Neural crest cell (in vitro differentiated cells): ENCODE measurements at regions not wholly inside any gene's neighbourhood (a gene's known extent, or its start where the extent isn't known, plus 50 kb on each side); places are given as distances from the start of the nearest gene placed in this dataset.

Experiments
- DNase-seq: peaks from one replicate; pipeline ENCODE4 v3.0.0; 2021; ENCODE audit warnings: low read depth, mixed read lengths, low spot score
- H3K27ac Mint-ChIP-seq: one replicate; pipeline ENCODE4 v1.8.0; 2021; ENCODE audit warnings: mild to moderate bottlenecking, mixed read lengths; ENCODE audit not compliant: unreplicated experiment
- H3K27me3 Mint-ChIP-seq: 2 replicates; pipeline ENCODE4 v1.8.0; 2021; ENCODE audit warnings: low read depth, mild to moderate bottlenecking, mixed read lengths
- H3K36me3 Mint-ChIP-seq: 2 replicates; pipeline ENCODE4 v1.8.0; 2021; ENCODE audit warnings: low read depth, mild to moderate bottlenecking, mixed read lengths
- H3K4me1 Mint-ChIP-seq: 2 replicates; pipeline ENCODE4 v1.8.0; 2021; ENCODE audit warnings: mixed read lengths
- H3K4me3 Mint-ChIP-seq: one replicate; pipeline ENCODE4 v1.8.0; 2021; ENCODE audit warnings: mild to moderate bottlenecking, mixed read lengths
- H3K9me3 Mint-ChIP-seq: 2 replicates; pipeline ENCODE4 v1.8.0; 2021; ENCODE audit warnings: mixed read lengths
- CTCF ChIP-seq: fragments of 200-600 bp; sonication (generic); conservative IDR thresholded peaks from 2 replicates; pipeline ENCODE4 v1.5.0; 2021; ENCODE audit warnings: antibody characterized with exemption, mild to moderate bottlenecking

- no peak overlapping the region for H3K27ac Mint-ChIP-seq
- TF ChIP-seq CTCF: no peak
- peaks cover 7% of the 10 kb centered on the region for H3K36me3 Mint-ChIP-seq
- DNase-seq: no peak
- no peaks in the 10 kb centered on the region for H3K4me1 Mint-ChIP-seq
- H3K27me3 Mint-ChIP-seq: peaks cover 3% of the 10 kb centered on the region
- H3K4me3 Mint-ChIP-seq: no peak overlapping the region
- H3K9me3 Mint-ChIP-seq: peaks cover 23% of the 10 kb centered on the region
Measured at GRCh38 chr14:98758440-98758839, 513.6 kb downstream of the BCL11B start.

- DNase-seq: no peak
- H3K9me3 Mint-ChIP-seq: peaks cover 15% of the 10 kb centered on the region
- H3K4me1 Mint-ChIP-seq: no peaks in the 10 kb centered on the region
- no peak overlapping the region for H3K4me3 Mint-ChIP-seq
- H3K27me3 Mint-ChIP-seq: peaks cover 3% of the 10 kb centered on the region
- H3K27ac Mint-ChIP-seq: no peak overlapping the region
- peaks cover 3% of the 10 kb centered on the region for H3K36me3 Mint-ChIP-seq
- TF ChIP-seq CTCF: no peak
Measured at GRCh38 chr14:98761993-98762392, 510.0 kb downstream of the BCL11B start.

GRCh38 chr14:98766818-98767217 is 505.2 kb downstream of the BCL11B start:
- peaks cover 7% of the 10 kb centered on the region for H3K9me3 Mint-ChIP-seq
- no peak overlapping the region for H3K4me3 Mint-ChIP-seq
- H3K36me3 Mint-ChIP-seq: peaks cover 3% of the 10 kb centered on the region
- TF ChIP-seq CTCF: no peak
- H3K4me1 Mint-ChIP-seq: no peaks in the 10 kb centered on the region
- no peak overlapping the region for H3K27ac Mint-ChIP-seq
- H3K27me3 Mint-ChIP-seq: peaks cover 3% of the 10 kb centered on the region
- no peak for DNase-seq

- Mint-ChIP-seq H3K36me3 (no peaks in the 10 kb centered on the region), H3K9me3 (peaks cover 3% of the 10 kb centered on the region), H3K27me3 (peaks cover 12% of the 10 kb centered on the region), H3K4me1 (no peaks in the 10 kb centered on the region), H3K27ac (no peak overlapping the region), H3K4me3 (no peak overlapping the region)
- DNase-seq: no peak
- TF ChIP-seq CTCF: no peak
Measured at GRCh38 chr14:98769326-98769725, 502.7 kb downstream of the BCL11B start.

GRCh38 chr14:98770151-98770550 is 501.8 kb downstream of the BCL11B start:
- H3K27me3 Mint-ChIP-seq: peaks cover 16% of the 10 kb centered on the region
- no peak for TF ChIP-seq CTCF
- no peaks in the 10 kb centered on the region for H3K36me3 Mint-ChIP-seq
- H3K4me3 Mint-ChIP-seq: no peak overlapping the region
- DNase-seq: no peak
- no peak overlapping the region for H3K27ac Mint-ChIP-seq
- no peaks in the 10 kb centered on the region for H3K9me3 Mint-ChIP-seq
- no peaks in the 10 kb centered on the region for H3K4me1 Mint-ChIP-seq

GRCh38 chr14:98773814-98774213 is 498.2 kb downstream of the BCL11B start:
- no peak overlapping the region for H3K4me3 Mint-ChIP-seq
- no peaks in the 10 kb centered on the region for H3K9me3 Mint-ChIP-seq
- peaks cover 20% of the 10 kb centered on the region for H3K27me3 Mint-ChIP-seq
- DNase-seq: no peak
- TF ChIP-seq CTCF: no peak
- H3K4me1 Mint-ChIP-seq: no peaks in the 10 kb centered on the region
- no peaks in the 10 kb centered on the region for H3K36me3 Mint-ChIP-seq
- H3K27ac Mint-ChIP-seq: no peak overlapping the region
